ENCODE measurements at regions not wholly inside any gene's neighbourhood (a gene's known extent, or its start where the extent isn't known, plus 50 kb on each side); places are given as distances from the start of the nearest gene placed in this dataset.

DNA sequence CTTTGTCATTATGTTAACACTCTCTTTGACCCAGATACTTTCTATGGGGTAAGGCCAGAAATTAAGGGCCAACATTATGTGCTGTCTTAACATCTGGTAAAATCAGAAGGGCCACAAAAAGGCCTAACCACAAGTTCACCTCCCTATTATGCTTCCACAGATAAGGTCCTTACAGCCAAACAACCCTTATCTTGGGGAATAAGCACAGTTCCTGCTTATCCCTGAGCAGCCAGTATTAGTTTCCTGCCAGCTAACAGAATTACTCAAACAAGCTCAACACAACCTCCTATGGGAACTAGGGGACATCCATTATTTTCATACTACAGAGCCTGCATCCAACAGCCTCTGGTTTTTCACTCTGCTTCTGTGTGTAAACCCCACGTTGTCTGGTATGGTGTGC lies 724.8 kb downstream of the HACE1 start:
- DNase-seq, result no peak
- H3K4me3 ChIP-seq, result no peak overlapping the region
- H3K36me3 ChIP-seq, result no peaks in the 10 kb centered on the region
- H3K27ac ChIP-seq, result no peak overlapping the region
- intact Hi-C loops (cut with DNase I; ENCODE audit: low total_unique reads), result no loop called here
- 57% methylated on average over 1 of the region's 1 CpG; no CpG with 5 or more reads in 1 of the 2 donors for WGBS, 2 donors (ENCODE audit: low coverage in 1 of 2)
- in situ Hi-C loops (cut with MboI; ENCODE audit: low pct_ligation_motif_present in 1 of 4, low pct_unique_long_range_greater_than_20kb in 1 of 4, low sequenced_read_pairs in 3 of 4), result no loop called here
- no peaks in the 10 kb centered on the region for H3K27me3 ChIP-seq
- TF ChIP-seq POLR2A (IDR thresholded peaks at IDR 0.05) (no peak), EP300 (IDR thresholded peaks at IDR 0.05; ENCODE audit: low read depth) (no peak), POLR2AphosphoS5 (IDR thresholded peaks at IDR 0.05) (no peak)
- TF ChIP-seq, protein P1, sequence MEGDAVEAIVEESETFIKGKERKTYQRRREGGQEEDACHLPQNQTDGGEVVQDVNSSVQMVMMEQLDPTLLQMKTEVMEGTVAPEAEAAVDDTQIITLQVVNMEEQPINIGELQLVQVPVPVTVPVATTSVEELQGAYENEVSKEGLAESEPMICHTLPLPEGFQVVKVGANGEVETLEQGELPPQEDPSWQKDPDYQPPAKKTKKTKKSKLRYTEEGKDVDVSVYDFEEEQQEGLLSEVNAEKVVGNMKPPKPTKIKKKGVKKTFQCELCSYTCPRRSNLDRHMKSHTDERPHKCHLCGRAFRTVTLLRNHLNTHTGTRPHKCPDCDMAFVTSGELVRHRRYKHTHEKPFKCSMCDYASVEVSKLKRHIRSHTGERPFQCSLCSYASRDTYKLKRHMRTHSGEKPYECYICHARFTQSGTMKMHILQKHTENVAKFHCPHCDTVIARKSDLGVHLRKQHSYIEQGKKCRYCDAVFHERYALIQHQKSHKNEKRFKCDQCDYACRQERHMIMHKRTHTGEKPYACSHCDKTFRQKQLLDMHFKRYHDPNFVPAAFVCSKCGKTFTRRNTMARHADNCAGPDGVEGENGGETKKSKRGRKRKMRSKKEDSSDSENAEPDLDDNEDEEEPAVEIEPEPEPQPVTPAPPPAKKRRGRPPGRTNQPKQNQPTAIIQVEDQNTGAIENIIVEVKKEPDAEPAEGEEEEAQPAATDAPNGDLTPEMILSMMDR (IDR thresholded peaks at IDR 0.05), result no peak
- no peaks in the 10 kb centered on the region for H3K4me1 ChIP-seq
- no peaks in the 10 kb centered on the region for H3K9me3 ChIP-seq

DNA sequence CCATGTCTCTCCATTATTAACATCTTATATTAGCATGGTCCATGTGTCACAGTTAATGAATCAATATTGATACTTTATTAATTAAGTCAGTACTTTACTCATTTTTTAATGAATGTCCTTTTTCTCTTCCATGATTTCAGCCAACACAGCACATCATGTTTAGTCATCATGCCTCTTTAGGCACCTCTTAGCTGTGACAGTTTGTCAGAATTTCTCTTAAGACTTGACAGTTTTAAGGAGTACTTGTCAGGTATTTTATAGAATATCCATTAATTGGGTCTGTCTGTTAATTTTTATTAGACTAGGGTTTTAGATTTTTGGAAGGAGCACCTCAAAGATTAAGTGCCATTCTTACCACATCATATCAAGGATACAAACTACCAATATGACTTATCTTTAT lies 729.4 kb downstream of the HACE1 start:
- Histone ChIP-seq H3K27ac (no peak overlapping the region), H3K36me3 (no peaks in the 10 kb centered on the region), H3K4me1 (no peaks in the 10 kb centered on the region), H3K27me3 (no peaks in the 10 kb centered on the region), H3K4me3 (no peak overlapping the region), H3K9me3 (no peaks in the 10 kb centered on the region)
- no peak for TF ChIP-seq POLR2A (IDR thresholded peaks at IDR 0.05)
- TF ChIP-seq, protein P1 (IDR thresholded peaks at IDR 0.05), result no peak
- TF ChIP-seq POLR2AphosphoS5 (IDR thresholded peaks at IDR 0.05), result no peak
- no peak for TF ChIP-seq EP300 (IDR thresholded peaks at IDR 0.05; ENCODE audit: low read depth)
- no peak for DNase-seq
- intact Hi-C loops (cut with DNase I; ENCODE audit: low total_unique reads), result no loop called here
- in situ Hi-C loops (cut with MboI; ENCODE audit: low pct_ligation_motif_present in 1 of 4, low pct_unique_long_range_greater_than_20kb in 1 of 4, low sequenced_read_pairs in 3 of 4), result no loop called here

DNA sequence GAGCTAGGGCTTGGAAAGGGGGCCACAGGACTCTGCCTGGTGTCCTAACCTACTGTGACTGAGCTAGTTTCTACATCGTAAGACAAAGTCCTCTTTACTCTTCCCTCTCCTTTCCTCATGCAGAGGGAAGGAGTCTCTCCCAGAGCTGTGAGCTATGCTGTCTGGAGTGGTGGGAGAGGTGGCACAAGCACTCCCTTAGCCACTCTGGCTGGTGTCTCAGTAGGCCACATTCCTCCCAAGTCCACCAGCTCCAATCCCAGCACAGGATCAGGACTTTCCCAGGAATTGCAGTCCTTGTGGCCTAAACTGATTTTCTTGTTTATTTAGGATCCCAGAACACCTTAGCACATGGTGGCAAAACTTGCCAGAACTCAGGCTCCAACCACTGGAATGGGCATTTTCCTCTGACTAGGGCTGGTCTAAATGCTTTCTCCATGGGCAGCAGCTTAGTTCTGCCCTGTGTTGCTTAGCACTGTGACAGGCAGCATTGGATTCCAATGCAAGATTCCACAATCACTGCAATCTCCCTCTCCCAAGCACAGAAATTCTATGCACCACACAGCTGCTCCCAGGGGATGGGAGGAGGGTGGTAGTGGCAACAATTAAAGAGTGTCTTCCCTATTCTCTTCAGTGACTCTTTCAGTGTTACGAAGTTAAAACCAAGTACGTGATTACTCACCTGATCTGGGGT lies 733.3 kb downstream of the HACE1 start:
- 82 to 88% methylated on average over 3 of the region's 3 CpGs for WGBS, 2 donors (ENCODE audit: low coverage in 1 of 2)
- in situ Hi-C loops (cut with MboI; ENCODE audit: low pct_ligation_motif_present in 1 of 4, low pct_unique_long_range_greater_than_20kb in 1 of 4, low sequenced_read_pairs in 3 of 4), result no loop called here
- H3K9me3 ChIP-seq, result no peaks in the 10 kb centered on the region
- no peaks in the 10 kb centered on the region for H3K36me3 ChIP-seq
- H3K27me3 ChIP-seq, result no peaks in the 10 kb centered on the region
- no peak for TF ChIP-seq EP300 (IDR thresholded peaks at IDR 0.05; ENCODE audit: low read depth)
- TF ChIP-seq, protein P1 (IDR thresholded peaks at IDR 0.05), result no peak
- TF ChIP-seq POLR2A (IDR thresholded peaks at IDR 0.05), result no peak
- no peak for TF ChIP-seq POLR2AphosphoS5 (IDR thresholded peaks at IDR 0.05)
- DNase-seq, result no peak
- intact Hi-C loops (cut with DNase I; ENCODE audit: low total_unique reads), result no loop called here
- no peak overlapping the region for H3K4me3 ChIP-seq
- no peaks in the 10 kb centered on the region for H3K4me1 ChIP-seq
- no peak overlapping the region for H3K27ac ChIP-seq

DNA sequence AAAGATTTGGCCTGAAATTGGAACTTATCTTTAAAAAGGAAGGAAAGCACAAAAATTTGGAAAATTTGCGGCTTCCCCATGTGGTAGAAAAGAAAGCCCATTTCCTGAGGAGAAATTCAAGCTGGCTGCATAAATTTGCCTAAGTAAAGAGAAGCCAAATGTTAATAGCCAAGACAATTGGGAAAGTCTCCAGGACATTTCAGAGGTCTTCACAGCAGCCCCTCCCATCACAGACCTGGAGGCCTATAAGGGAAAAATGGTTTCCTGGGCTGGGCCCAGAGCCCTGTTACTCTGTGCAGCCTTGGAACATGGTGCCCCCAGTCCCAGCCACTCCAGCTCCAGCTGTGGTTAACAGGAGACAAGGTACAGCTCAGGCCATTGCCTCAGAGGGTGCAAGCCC lies 736.5 kb downstream of the HACE1 start:
- Histone ChIP-seq H3K4me1 (no peaks in the 10 kb centered on the region), H3K36me3 (no peaks in the 10 kb centered on the region), H3K27ac (no peak overlapping the region), H3K4me3 (no peak overlapping the region), H3K27me3 (no peaks in the 10 kb centered on the region), H3K9me3 (no peaks in the 10 kb centered on the region)
- in situ Hi-C loops (cut with MboI; ENCODE audit: low pct_ligation_motif_present in 1 of 4, low pct_unique_long_range_greater_than_20kb in 1 of 4, low sequenced_read_pairs in 3 of 4) (no loop called here), intact Hi-C loops (cut with DNase I; ENCODE audit: low total_unique reads) (no loop called here)
- WGBS, 2 donors (ENCODE audit: low coverage in 1 of 2), result 78 to 90% methylated on average over 1 of the region's 1 CpG
- TF ChIP-seq, protein P1 (IDR thresholded peaks at IDR 0.05), result no peak
- TF ChIP-seq EP300 (IDR thresholded peaks at IDR 0.05; ENCODE audit: low read depth), result no peak
- no peak for TF ChIP-seq POLR2AphosphoS5 (IDR thresholded peaks at IDR 0.05)
- TF ChIP-seq POLR2A (IDR thresholded peaks at IDR 0.05), result no peak
- DNase-seq, result no peak
